HG02798 (cell line): ENCODE measurements at regions not wholly inside any gene's neighbourhood (a gene's known extent, or its start where the extent isn't known, plus 50 kb on each side); places are given as distances from the start of the nearest gene placed in this dataset.
A peak's percentile ranks its signal among the peaks of the same experiment; 100 is the strongest.

Experiments used
- ATAC-seq: cut with Tn5 transposase; IDR thresholded peaks from one replicate; pipeline ENCODE4 v1.9.1; 2021; ENCODE audit warnings: mild to moderate bottlenecking; ENCODE audit not compliant: unreplicated experiment, poor library complexity

DNA sequence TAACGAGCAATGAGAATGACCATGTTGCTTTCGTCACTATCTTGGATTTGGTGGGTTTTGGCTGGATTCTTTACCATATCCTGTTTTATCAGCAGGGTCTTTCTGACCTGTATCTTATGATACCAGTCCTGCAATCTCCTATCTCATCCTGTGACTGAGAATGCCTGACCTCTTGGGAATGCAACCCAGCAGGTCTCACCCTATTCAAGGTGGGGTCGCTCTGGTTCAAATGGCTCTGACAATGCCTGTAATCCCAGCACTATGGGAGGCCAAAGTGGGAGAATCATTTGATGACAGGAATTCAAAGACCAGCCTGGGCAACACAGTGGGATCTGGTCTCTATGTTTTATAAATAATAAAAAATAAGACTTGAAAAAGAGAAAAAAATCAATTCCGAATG is 173.5 kb downstream of the ACTR3 start:
- no peak for ATAC-seq

DNA sequence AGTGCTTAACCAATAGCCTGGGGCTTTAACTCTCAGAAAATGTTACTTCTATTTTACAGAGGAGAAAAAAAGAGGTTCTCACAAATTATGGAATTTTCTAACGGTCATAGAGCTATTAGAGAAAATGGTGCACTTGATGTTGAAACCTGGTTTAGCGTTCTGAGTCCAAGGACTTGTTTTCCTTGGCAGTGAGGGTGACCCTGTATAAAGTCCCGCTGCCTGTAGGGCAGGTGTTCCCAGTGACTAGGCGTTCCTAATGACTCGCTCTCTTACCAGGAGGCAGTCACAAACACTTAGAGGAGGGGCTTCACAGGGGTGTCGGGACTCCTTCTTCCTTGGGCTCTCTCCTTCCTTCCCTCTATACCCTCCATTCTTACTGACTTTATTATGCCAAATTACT is 175.8 kb downstream of the ACTR3 start:
- no peak for ATAC-seq

DNA sequence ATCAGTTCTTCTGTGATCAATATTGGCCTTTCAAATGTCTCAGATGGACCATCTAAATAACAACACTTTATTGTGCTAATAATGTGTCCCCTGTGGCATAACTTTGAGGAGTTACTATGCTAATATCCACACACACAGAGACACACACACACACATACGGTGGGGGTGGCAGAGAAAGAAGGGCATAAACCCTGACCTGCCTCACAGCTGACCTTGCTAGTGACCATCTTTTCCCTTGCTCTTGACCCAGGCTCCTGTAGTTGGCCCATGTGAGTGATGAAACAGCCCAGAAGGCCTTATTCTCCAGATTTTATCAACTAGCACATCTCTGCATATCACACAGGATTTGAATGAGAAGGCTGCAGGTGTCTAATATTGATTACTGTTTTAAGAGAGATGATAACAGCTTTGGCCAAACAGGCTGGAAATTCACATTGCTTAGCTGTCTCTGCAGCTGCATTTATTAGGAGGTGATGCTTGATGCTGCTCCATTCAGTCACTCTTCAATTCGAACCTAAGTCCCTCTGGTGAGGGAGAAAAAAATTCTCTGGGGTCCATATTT is 176.4 kb downstream of the ACTR3 start:
- no peak for ATAC-seq

DNA sequence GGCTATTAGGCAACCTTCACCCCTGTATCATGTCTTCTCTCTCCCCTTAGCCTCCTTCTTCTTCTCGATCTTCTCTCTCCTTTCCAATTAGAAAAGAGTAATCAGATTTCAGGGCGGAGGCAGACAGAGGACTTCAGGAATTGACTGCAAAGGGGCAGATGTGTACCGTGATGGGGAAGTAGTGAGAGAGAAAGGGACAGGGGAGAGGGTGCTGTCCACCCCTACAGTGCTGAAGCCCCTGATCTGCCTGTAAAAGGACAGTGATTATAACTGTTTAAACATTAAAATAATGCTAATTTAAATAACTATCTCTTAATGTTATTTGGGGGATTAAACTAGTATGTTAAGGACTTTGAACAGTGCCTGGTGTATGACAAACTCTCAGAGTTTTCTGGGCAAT is 178.5 kb downstream of the ACTR3 start:
- ATAC-seq: no peak

DNA sequence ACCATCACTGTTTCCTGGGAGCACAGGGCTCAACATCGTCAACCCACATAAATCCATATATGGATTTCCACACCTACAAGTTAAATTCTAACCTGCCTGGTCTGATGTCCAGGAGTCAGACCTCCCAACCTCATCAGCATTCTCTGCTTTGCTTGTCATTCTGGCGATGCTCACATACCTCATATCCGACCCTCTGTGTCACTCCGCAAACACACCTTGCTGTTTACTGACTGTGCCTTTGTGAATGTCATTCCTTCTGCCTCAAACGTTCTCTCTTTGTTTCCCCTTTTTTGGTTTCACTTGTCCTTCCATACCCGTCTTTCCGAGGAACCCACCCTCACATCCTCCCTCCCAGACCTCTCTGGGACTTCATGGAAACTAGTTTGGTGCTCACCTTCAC is 187.1 kb downstream of the ACTR3 start:
- no peak for ATAC-seq

DNA sequence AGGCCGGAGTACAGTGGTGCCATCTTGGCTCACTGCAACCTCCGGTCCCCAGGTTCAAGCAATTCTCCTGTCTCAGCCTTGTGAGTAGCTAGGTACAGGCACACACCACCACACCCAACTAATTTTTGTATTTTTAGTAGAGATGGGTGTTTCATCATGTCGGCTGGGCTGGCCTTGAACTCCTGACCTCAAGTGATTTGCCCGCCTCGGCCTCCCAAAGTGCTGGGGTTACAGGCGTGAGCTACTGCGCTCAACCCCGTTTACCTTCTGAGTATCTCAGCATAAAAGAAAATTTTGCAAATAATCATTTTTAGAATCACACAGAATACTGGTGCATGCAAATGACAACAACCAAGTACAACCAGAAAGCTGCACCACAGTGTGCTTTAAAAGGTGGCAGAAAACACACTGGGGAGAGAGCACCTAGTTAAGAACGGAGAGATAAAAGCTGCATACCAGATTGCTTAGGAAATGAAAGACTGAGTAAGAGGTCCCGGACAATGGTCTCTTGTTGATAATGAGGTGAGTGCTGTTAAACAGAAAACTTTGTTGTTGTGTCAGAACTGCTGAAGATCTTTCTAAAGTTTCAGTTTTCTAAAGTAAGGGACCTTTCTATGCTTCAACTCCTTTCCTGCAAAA is 189.6 kb downstream of the ACTR3 start:
- no peak for ATAC-seq

DNA sequence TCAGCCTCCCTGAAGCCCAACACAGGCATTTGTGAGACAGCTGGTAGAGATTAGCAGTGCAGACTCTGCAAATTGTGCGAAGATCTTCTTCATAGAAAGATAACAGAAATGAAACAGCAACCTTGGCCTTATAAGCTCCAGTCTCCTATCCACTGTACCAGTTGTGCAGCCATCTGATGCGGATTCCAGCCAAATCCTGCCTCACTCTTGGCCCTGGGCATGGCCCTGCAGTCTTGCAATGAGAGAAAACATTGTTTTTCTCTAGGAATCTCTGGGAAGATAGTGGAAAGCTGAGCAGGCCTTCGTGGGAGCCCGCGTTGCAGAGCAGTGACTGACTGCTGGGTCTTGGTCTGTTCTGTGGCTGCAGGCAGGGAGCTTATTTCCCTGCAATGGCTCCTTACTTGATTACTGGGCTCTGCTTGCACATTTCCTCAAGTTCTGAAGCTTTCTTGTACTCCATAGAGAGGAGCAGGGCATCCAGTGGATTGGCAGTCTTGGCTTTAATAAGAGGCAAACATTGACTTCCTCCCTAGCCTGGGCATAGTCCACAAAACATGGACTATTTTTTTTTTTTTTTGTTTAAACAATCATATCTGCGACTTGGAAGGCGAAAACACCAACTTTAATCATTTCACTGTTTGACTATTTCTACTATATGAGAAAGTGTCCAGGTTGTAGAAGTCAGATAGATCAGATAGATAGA is 193.0 kb downstream of the ACTR3 start:
- no peak for ATAC-seq

DNA sequence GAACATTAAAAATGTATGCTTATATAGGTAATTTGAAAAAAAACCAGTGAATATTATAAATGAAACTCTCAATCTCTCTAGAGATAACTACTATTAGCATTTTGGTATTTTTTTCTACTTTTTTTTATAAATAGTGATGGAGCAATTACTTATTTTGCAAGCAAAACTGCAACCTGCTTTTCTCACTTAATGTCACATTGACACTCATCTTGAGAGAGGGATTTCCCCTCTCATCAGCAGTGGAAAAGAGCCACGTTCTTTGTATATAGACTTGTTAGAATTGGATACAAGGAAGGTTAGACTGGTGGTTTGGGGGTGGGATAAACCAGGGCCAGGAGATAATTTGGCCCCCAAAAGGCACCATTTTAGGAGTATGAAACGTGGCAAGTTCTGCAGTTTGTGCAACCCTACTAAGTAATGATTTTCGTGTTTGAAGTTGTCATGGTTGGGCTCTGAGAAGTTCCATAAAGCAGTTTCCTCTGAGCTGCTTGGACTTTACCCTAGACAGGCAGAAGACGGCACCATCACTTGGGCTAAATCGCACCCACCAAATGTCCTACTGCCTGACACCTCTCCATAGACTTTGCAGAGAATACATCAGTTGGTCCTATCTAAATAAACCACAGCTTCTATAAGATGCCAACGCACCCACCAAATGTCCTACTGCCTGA is 194.0 kb downstream of the ACTR3 start:
- ATAC-seq: peak; percentile 69

DNA sequence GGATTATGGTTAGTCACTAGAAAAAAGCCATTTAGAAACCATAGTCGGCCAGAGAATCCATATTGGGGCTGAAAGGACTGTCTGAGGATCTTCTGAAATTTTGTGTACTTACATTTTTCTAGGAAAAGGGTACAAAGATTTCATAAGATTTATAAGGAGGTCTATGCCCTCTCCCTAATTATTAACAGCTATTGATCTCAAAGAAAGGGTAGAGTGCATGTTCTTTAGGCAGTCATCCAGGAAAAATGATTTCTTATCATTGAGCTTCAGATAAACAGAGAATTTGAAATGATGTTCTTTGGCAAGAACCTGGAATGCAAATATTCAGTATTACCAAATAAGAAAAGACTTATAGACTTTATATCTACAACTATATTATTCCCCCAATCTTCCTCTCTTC is 195.3 kb downstream of the ACTR3 start:
- no peak for ATAC-seq

DNA sequence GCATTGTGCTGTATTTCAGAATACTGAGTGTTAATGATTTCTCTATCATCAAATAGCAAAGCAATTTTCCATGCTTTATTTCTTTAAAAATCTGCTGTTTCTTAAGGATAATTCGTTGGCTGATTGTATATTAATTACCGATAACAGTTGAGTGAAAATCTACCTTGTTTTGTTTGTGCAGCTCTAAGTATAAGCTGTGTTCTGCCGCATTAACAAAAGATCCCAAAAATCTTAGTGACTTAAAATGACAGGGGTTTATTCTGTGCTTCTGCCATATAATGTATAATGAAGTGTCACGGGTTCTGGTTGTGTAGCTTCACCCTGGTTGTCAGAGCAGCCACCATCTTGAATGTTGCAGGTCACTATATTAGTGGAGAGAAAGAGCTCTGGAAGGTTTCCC is 196.1 kb downstream of the ACTR3 start:
- ATAC-seq: no peak

DNA sequence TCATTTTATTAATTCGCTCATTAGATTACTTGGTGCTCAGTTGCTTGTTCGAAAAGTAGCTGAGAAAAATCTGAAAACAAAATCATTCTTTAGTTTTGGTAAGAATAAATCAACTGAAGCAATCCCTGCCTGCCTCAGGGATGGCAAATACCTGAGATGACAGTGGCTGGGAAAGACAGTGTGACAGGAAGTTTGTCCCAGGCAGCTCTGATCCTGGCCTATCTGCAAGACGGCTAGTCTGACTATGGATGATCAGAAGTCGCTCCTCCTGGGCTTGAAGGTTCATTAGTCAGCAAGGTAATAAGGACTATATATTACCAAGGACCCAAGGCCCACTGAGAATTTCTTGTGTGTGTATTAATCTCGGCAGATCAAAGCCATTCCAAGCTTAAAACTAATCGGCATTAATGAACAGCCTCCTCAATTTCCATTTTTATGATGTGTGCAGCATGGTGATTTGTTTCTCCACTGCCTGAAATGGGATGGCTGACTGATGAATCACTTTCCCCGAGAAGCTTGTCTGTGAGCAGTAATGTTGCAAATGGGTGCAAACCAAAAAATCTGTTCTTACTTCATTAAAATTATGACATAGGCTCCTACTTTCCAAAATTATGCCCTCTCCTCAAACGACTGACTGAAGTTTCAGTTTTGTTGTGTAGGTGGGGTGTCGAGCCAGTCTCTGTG is 199.9 kb downstream of the ACTR3 start:
- ATAC-seq: no peak

DNA sequence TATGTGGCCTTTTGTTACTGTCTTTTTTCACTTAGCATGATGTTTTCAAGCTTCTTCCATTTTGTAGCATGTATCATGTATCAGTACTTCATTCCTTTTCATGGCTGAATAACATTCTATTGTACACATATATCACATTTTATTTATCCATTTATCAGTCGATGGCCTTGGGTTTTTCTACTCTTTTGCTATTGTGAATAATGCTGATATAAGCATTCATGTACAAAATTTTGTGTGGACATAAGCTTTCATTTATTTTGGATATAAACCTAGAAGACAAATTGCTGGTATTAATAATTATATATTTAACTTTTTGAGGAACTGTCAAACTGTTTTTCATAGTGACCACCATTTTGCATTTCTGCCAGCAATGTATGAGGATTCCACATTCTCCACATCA is 201.1 kb downstream of the ACTR3 start:
- ATAC-seq: no peak

DNA sequence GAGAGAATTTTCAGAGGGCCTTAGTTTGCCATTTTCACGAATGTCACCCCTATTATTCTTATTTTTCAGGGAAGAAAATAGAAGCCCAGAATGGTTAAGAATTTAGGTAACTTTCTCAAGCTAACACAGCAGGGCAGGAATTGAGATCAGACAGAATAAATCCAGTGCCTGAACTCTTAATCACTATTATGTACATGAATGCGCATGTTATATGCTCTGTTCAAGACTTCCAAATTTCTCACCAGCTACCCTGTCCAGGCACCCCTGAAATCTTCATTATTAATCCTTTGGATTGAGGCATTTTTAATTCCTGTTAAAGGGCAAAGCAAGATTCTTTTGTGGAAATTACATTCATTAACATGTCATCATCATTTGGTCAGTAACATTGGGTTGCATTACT is 218.4 kb downstream of the ACTR3 start:
- ATAC-seq: no peak

DNA sequence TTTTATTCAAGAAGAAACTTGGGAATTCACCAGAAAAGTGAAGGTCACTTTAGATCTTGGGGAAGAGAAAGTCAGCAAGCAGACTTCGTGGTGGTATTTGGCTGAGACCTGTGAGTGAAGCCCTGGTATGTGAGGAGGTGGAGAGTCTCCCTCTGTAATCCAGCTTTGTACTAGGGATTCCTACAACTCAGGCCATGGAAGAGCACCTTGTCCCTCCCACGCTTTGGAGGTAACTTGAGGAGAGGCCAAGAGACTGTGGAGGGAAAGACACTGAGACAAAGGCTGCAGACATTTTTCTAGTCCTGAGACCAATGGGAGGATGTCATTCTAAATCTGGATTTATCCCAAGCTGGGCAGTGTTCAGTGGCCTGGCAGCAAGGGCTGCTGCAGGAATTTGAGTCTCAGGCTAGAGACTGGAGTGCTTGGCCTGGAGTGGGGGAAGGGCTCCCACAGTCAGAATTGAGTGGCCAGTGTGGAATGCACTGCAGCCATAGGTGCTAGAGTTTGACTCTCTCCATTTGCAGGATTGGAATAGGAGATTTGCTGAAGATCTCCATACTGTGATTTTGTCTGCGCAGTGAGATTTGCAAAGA is 219.0 kb downstream of the ACTR3 start:
- ATAC-seq: no peak

DNA sequence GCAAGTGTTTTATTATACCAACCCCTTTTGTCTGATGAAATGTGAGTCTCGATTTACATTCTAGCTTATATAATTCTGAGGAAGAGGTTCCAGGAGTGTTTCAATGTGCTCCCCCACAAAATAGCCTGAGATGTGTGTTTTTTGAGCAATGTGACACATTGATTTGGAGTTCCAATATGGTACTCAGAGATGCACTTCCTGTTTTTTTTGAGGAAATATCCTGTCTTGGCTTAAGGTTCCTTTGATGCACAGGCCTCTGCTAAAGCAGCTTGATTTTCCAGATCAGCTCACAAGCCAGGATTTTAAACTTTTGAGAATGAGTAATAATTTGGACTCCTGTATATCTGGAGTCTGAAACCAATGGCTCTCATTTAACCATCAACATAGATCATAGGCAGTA is 221.4 kb downstream of the ACTR3 start:
- ATAC-seq: no peak

DNA sequence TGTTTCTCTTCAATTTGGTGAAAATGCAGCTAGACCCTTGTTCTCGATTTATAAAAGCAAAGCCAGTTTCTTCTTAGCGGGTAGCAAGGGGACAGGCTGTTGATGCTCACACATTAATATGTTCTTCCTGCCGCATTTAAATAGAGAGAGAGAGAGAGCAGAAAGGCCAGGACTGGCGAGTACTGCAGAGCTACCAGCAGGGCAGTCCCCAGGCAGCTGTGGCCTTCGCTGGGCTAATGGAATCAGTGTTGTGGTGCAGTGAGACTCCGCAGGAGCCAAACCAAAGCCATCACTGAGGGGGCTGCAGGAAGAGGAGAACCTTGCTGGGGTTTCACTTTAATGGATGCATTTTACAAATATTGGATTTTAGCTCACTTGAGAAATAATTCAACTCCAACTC is 223.6 kb downstream of the ACTR3 start:
- no peak for ATAC-seq

DNA sequence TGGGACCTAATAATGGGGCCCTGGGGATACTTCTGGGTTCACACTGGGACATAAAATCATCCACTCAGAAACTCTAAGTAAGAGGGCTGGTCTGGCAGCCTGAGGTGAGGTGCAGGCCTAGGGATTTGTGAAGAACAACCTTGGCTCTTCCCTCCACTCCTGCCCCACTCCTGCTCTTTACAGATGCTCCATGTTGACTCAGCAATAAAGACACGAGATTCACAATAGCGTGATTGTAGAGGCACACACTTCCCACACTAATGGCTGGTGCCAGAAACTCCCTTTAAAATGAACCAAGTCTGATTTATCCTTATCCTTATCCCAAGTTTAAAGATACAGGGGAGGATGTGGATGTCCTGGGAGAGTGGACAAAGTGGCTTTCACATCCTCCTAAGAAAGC is 228.2 kb downstream of the ACTR3 start:
- ATAC-seq: no peak

DNA sequence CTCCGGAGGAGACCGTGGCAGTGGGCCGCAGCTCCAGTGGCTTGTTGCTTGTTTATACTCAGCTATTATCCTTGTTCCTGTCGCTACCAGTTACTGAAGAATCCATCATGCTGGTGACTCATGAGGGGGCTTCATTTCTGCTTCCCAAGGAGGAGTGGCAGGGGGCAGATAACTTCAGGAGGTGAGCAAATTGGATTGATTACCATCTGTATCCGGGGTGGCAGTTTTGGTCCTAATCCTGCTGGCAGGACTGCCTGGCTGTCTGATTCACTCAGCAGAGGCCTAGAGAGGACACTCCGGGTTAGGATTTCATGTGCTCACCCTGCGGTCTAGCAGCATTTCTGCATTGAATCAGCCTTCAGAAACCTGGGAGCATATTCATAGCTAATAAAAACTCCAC is 230.0 kb downstream of the ACTR3 start:
- no peak for ATAC-seq

DNA sequence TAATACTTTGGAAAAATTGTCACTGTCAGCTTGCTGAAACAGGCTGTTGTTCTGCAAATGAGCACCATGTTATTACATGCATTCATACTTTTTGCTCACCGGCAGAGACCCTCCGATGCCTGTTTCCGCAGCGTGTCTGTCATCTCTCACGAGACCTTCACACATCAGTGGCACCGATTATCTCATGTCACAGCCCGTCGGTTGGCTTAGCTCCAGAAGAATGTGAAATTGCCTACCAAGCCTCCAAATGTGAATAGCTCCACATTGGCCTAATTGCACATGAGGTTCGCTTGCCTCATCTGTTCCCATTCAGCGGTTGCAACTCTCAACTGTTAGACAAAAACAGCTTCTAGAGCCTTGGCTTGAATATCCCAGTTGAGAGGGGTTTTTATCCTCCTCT is 233.0 kb downstream of the ACTR3 start:
- ATAC-seq: no peak

DNA sequence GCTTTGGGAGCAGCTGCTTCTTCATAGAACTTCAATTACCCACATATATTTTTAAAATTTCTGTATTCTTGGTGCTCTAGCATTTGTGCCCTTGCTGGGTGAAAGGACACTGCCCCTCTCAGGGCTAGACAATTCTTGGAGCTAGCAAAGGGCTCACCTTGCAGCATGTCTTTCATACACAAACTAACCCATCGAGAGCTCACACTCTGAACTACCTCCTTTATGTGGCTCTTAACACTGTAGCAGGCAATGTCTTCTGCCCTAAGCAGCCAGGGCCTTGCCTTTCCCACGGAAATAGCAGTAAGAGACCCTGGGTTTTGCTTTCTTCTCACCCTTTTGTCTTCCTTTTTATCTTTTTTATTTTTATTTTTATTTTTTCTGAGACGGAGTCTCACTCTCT is 234.0 kb downstream of the ACTR3 start:
- ATAC-seq: no peak

DNA sequence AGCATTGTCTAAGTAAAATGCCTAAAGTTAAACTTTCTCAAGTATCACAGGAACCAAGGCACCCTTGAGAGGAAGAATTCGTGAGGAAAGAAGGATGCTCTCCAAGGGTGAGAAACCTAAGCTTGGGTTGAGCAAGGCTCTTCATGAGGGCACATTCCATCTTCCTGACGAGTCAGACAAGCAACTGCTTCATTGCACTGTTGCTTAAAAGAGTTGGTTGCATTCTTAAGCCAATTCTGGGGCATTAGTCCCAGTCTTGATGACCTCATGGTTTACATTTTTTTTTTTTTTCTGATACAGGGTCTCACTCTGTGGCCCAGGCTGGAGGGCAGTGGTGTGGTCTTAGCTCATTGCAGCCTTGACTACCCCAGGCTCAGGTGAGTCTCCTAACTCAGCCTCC is 237.5 kb downstream of the ACTR3 start:
- no peak for ATAC-seq
